Activated naive CD4-positive, alpha-beta T cell treated with anti-CD3 and anti-CD28 coated beads, Interleukin-2, amount 10 ng/mL, durations not matched to agents 7 days and 5 days (primary cell): ENCODE measurements at regions not wholly inside any gene's neighbourhood (a gene's known extent, or its start where the extent isn't known, plus 50 kb on each side); places are given as distances from the start of the nearest gene placed in this dataset.

ENCODE experiments used
- CTCF ChIA-PET: fragments of 350-600 bp; sonication (Branson Sonifier 250); formaldehyde crosslinking; loops from one replicate; lab custom pipeline; 2021; ENCODE audit warnings: antibody characterized with exemption; lab: Charles Lee
- DNase-seq: peaks from one replicate; pipeline ENCODE4 v3.0.0-alpha.2; 2020
- H3K27ac Mint-ChIP-seq: one replicate; pipeline ENCODE4 v1.8.0; 2021; ENCODE audit warnings: mild to moderate bottlenecking, moderate library complexity, mixed read lengths
- H3K27me3 Mint-ChIP-seq: one replicate; pipeline ENCODE4 v1.8.0; 2021; ENCODE audit warnings: mild to moderate bottlenecking, mixed read lengths
- H3K36me3 Mint-ChIP-seq: one replicate; pipeline ENCODE4 v1.8.0; 2021; ENCODE audit warnings: mixed read lengths
- H3K4me1 Mint-ChIP-seq: one replicate; pipeline ENCODE4 v1.8.0; 2021; ENCODE audit warnings: mixed read lengths
- H3K4me3 Mint-ChIP-seq: one replicate; pipeline ENCODE4 v1.8.0; 2021; ENCODE audit warnings: mild to moderate bottlenecking, moderate library complexity, mixed read lengths
- H3K9me3 Mint-ChIP-seq: one replicate; pipeline ENCODE4 v1.8.0; 2021; ENCODE audit warnings: mixed read lengths

DNA sequence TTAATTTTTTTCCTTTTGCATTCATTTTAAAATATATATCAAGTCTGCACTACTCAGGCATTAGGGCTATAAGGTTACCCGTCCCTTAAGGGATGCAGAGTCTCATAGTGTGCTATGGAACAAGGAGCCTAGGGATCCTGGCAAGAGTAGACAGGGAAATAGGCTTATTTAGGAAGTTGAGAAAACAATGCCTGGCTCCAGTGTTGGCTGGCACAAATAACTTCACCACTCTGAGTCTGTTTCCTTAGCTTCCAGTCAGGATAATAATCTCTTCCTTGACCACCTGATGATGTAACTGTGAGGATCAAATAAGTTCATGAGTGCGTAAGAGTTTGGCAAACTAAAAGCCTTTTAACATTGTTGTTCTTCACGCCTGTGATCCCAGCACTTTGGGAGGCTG is 540.8 kb upstream of the IL12A start:
- no peak overlapping the region for H3K4me3 Mint-ChIP-seq

DNA sequence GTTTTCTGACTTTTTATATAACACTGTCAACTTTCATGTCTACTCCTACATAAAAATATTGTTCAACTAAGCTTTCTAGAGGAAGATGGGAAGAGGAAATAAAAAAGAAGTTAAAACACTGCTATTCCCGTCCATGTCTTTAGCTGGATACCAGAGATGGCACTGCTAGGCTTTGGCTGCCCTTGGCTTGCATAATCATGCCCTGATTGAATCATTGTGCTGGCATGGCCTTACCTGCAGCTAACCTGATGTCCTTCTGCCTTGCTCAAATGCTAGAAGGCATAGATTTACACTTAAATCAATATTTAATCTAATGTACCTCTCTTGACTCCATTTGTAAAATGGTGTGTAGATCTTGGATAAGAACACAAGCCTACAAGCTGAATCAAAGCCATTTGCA is 539.7 kb upstream of the IL12A start:
- Mint-ChIP-seq H3K4me3 (no peak overlapping the region), H3K27me3 (no peaks in the 10 kb centered on the region), H3K4me1 (no peaks in the 10 kb centered on the region), H3K27ac (no peak overlapping the region), H3K36me3 (no peaks in the 10 kb centered on the region), H3K9me3 (peaks cover 3% of the 10 kb centered on the region)
- no peak for DNase-seq
- CTCF ChIA-PET, result no interaction called here

More for the DNA sequence above, 540.8 kb upstream of the IL12A start:
- Mint-ChIP-seq H3K27ac (no peak overlapping the region), H3K27me3 (no peaks in the 10 kb centered on the region), H3K4me1 (no peaks in the 10 kb centered on the region), H3K36me3 (no peaks in the 10 kb centered on the region), H3K9me3 (peaks cover 3% of the 10 kb centered on the region)
- CTCF ChIA-PET, result interaction anchor here (0.6 kb wide), 1 partner anchor 481 kb away, joined by 3 read pairs; no protein-coding TSS in a partner anchor
- DNase-seq, result no peak

DNA sequence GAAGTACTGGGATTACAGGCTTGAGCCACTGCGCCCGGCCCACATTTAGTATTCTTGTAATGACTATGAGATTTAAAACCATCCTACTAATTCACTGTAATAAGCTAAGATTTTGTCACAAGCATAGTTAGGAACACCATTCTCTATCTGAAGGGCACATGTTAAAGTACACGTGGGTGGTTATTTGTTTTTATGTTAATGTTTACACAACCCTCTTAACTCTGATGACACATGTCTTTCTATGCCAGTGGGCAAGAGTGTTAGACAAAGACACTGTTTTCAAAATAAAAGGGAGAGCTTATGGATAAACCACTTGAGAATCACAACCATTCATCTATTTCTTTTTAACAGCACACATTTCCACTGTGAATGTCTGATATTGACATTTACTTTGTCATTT is 537.6 kb upstream of the IL12A start:
- Mint-ChIP-seq H3K4me1 (no peaks in the 10 kb centered on the region), H3K4me3 (no peak overlapping the region), H3K27me3 (no peaks in the 10 kb centered on the region), H3K27ac (no peak overlapping the region), H3K36me3 (no peaks in the 10 kb centered on the region), H3K9me3 (no peaks in the 10 kb centered on the region)
- no peak for DNase-seq
- CTCF ChIA-PET, result no interaction called here

DNA sequence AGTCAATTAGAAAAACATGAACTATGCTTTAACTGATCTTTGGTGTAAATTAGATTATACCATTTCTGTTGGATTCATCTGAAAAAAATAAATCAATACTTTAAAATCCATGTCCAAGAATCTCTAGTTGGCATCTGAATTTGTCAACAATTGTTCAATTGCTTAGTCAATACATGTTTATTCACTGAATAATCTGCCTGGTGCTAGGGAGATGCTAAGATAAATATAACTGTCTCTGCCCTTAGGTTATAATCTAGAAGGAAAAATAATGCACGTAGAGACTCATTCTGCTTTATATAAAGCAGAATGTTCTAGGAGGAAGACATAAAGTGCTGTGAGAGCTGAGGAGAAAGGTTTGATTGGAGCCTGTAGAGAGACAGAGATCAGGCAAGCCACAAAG is 537.2 kb upstream of the IL12A start:
- no peak for DNase-seq
- Mint-ChIP-seq H3K4me3 (no peak overlapping the region), H3K27ac (no peak overlapping the region), H3K4me1 (no peaks in the 10 kb centered on the region), H3K27me3 (no peaks in the 10 kb centered on the region), H3K9me3 (no peaks in the 10 kb centered on the region), H3K36me3 (no peaks in the 10 kb centered on the region)
- CTCF ChIA-PET, result no interaction called here

DNA sequence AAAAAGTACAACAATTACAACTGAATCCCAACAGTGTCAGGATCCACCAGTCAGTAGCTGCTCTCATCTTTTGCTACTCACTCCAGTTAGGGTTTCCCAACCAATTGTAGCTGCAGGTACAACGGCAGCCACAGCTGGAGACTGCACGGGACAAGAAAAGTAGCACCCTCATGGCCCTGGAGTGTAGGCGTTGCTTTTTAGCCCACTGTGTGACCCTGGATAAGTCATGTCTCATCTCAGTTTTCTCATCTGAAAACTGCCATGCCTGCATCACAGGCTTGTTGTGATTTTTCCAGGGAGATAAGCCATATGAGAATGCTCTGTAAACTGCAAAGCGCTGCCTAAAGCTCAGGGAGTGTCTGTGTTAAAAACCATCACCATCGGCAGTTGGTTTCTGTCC is 535.6 kb upstream of the IL12A start:
- H3K36me3 Mint-ChIP-seq, result no peaks in the 10 kb centered on the region
- H3K27me3 Mint-ChIP-seq, result no peaks in the 10 kb centered on the region
- no peak for DNase-seq
- H3K9me3 Mint-ChIP-seq, result no peaks in the 10 kb centered on the region
- H3K4me3 Mint-ChIP-seq, result no peak overlapping the region
- H3K4me1 Mint-ChIP-seq, result no peaks in the 10 kb centered on the region
- H3K27ac Mint-ChIP-seq, result no peak overlapping the region
- CTCF ChIA-PET, result no interaction called here

DNA sequence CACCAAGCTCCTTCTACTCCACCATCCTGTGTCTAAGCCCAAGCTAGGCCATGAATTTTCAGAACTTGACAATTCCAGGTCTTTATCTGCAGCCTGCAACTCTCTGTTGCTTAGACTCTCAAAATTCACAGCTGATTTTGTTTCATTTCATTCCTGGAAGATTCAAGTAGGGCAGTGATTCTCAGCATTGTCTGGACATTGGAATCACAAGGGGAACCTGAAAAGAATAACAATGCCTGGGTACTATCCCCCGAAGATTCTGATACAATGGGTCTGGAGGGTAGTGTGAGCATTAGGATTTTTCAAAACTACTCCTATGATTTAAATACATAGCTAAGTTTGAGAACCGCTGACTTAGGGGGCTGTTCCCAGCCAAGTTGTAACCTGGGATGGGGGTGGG is 534.7 kb upstream of the IL12A start:
- Mint-ChIP-seq H3K36me3 (no peaks in the 10 kb centered on the region), H3K27ac (no peak overlapping the region), H3K9me3 (no peaks in the 10 kb centered on the region), H3K4me1 (no peaks in the 10 kb centered on the region), H3K4me3 (no peak overlapping the region), H3K27me3 (no peaks in the 10 kb centered on the region)
- DNase-seq, result no peak
- CTCF ChIA-PET, result no interaction called here

DNA sequence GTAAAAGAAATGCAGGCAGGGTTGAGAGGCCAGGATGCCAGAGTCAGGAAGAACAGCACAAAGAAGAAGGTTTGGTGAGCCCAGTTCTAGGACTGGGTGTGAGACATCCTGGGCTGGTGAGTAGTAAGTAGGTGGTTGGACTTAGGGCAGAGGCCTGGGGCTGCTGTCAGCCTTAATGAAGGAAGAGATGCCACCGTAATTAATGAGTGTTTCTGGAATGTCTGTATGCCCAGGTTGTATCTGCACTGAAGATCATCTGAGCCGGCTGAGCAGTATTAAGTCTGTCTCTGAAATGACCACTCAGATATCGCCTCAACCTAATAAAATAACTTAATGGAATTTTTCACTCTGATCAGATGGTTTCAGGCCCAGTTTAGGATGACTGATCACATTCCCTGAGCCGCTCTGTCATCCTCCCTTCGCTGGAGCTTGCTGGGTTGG is 532.9 kb upstream of the IL12A start:
- H3K9me3 Mint-ChIP-seq, result no peaks in the 10 kb centered on the region
- no peaks in the 10 kb centered on the region for H3K27me3 Mint-ChIP-seq
- CTCF ChIA-PET, result no interaction called here
- H3K4me1 Mint-ChIP-seq, result no peaks in the 10 kb centered on the region
- no peak overlapping the region for H3K27ac Mint-ChIP-seq
- no peaks in the 10 kb centered on the region for H3K36me3 Mint-ChIP-seq
- H3K4me3 Mint-ChIP-seq, result no peak overlapping the region
- no peak for DNase-seq

DNA sequence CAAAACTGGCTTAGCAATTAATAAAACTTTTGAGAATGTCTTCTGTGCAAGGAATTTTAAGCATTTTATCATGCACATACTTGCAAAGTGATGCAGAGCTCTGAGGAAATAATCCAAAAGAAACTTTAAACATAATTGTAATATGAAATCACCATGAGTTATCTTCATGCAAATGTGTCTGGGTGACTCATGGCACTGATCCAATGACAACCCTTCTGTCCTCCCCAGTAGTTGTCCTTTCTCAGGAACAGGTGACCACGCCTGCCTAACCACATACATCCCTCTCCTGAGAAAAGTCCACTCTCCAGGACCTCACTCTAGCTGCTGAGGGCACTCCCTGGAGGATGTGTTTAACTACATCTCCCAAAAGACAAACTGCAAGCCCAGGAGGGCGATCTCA is 530.6 kb upstream of the IL12A start:
- no peaks in the 10 kb centered on the region for H3K27me3 Mint-ChIP-seq
- CTCF ChIA-PET, result no interaction called here
- H3K36me3 Mint-ChIP-seq, result no peaks in the 10 kb centered on the region
- H3K9me3 Mint-ChIP-seq, result no peaks in the 10 kb centered on the region
- H3K4me3 Mint-ChIP-seq, result no peak overlapping the region
- no peak for DNase-seq
- H3K27ac Mint-ChIP-seq, result no peak overlapping the region
- H3K4me1 Mint-ChIP-seq, result no peaks in the 10 kb centered on the region

DNA sequence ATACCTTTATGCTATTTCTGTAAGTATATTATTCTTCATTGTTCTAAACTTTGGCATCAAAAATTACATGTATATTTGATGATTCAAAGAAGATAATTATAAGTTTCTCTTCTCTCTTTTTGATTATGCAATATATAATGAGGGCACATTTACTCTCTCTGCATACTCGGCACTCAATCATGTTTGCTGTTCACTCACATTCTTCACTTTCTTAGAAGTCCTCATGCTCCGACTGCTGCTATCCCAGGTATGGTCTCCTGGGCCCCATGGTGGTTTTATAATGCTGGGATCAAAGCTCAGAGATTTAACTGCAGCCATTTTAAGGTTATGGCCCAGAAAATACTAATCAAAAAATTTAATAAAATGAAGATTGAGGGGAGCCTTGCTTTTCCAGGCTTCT is 529.7 kb upstream of the IL12A start:
- H3K4me3 Mint-ChIP-seq, result no peak overlapping the region

DNA sequence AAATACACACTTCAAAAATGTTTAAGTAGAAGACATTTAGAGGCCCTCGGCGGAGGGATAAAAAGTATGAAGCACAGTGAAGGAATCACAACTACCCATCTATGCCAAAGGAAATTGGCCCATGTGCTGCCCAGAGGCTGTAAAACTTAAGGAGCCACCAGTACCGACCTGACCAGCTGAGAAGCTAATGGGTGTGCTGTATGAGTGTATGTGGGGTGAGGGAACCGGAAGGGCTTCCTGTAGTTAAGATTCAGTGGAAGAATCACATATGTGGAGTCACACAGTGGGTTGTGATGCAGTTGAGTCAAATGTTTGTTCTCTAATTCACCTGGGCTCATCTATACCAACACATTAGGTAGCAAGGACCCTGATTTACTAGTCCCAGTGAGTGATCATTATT is 516.0 kb upstream of the IL12A start:
- H3K27me3 Mint-ChIP-seq, result no peaks in the 10 kb centered on the region
- CTCF ChIA-PET, result no interaction called here
- no peak for DNase-seq
- H3K4me1 Mint-ChIP-seq, result no peaks in the 10 kb centered on the region
- H3K4me3 Mint-ChIP-seq, result no peak overlapping the region
- H3K9me3 Mint-ChIP-seq, result no peaks in the 10 kb centered on the region
- no peak overlapping the region for H3K27ac Mint-ChIP-seq
- no peaks in the 10 kb centered on the region for H3K36me3 Mint-ChIP-seq

More for the DNA sequence above, 529.7 kb upstream of the IL12A start:
- no peaks in the 10 kb centered on the region for H3K36me3 Mint-ChIP-seq
- CTCF ChIA-PET, result no interaction called here
- H3K4me1 Mint-ChIP-seq, result no peaks in the 10 kb centered on the region
- H3K27me3 Mint-ChIP-seq, result no peaks in the 10 kb centered on the region
- H3K9me3 Mint-ChIP-seq, result no peaks in the 10 kb centered on the region
- H3K27ac Mint-ChIP-seq, result no peak overlapping the region
- no peak for DNase-seq

DNA sequence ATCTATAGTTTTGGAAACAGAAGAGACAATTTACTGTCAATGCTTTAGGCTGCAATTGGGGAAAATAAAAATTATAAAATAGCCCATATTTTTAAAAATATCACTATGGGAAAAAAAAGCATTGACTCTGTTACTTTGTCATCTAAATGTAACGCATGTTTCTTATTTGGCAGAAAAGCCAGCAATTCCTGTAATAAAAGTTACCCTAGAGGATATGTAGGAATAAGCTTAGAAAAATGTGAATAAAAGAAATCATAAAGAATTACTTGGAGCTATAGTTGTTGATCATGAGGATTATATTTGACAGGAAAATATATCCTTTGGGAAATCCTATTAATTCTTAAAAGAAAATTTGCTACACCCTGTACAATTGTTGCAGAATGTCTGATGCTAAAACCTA is 515.4 kb upstream of the IL12A start:
- DNase-seq, result no peak
- Mint-ChIP-seq H3K27ac (no peak overlapping the region), H3K36me3 (no peaks in the 10 kb centered on the region), H3K27me3 (no peaks in the 10 kb centered on the region), H3K9me3 (no peaks in the 10 kb centered on the region), H3K4me3 (no peak overlapping the region), H3K4me1 (no peaks in the 10 kb centered on the region)
- CTCF ChIA-PET, result no interaction called here

DNA sequence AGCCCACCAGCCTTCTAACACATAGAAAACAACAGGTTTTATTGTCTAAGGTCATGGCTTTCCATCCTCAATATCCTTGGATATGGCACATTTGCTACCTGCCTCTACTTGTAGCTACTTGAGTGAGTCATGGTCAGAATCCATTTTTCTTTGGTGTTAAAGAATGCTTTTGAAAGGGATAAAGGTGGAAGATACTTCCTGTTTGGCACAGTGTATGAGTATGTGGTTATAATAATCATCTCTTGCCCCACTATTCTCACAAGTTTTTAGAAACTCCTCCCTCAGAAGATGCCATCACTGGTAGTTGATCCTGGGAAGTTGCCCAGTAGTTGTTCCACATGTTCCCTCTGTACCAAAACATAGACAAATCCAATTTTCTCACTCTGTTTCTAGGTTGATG is 508.6 kb upstream of the IL12A start:
- no peaks in the 10 kb centered on the region for H3K4me1 Mint-ChIP-seq
- no peaks in the 10 kb centered on the region for H3K36me3 Mint-ChIP-seq
- no peaks in the 10 kb centered on the region for H3K27me3 Mint-ChIP-seq
- CTCF ChIA-PET, result no interaction called here
- no peak for DNase-seq
- no peak overlapping the region for H3K27ac Mint-ChIP-seq
- no peaks in the 10 kb centered on the region for H3K9me3 Mint-ChIP-seq
- H3K4me3 Mint-ChIP-seq, result no peak overlapping the region

DNA sequence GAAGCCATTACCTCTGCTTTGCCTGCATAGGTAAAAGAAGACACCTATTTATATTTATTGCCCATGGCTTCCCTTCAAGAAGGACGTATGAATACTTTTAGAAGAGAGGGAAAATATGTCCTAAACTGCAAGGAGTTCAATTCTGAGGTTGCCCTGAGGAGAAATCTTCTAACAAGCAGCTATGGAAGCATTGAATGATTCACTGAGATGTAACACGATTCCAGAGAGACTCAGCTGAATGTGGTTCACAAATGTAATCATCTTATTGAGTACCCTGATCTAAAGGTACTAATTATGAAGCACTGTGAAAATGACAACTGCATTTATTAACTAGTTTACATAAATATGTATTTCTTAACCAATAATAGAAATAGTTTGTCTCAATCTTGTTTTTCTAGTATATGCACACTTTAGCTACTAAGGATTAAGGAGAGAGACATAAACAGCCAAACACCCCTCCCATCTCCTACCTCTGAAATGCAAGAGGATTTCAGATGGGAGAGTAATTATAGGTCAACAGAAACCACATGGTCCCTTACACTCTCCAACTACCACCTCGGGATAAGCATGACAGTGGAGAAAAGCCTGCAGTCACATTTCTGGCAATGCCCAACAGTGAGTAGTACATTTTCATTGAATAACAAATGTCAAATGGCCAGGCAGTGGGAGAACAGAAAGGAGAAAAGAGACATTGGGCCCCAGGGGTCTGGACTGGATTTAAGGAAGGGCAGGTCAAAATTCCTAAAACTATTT is 506.2 kb upstream of the IL12A start:
- DNase-seq, result no peak
- H3K4me1 Mint-ChIP-seq, result no peaks in the 10 kb centered on the region
- CTCF ChIA-PET, result no interaction called here
- H3K9me3 Mint-ChIP-seq, result no peaks in the 10 kb centered on the region
- H3K27me3 Mint-ChIP-seq, result no peaks in the 10 kb centered on the region
- H3K27ac Mint-ChIP-seq, result no peak overlapping the region
- H3K4me3 Mint-ChIP-seq, result no peak overlapping the region
- no peaks in the 10 kb centered on the region for H3K36me3 Mint-ChIP-seq

DNA sequence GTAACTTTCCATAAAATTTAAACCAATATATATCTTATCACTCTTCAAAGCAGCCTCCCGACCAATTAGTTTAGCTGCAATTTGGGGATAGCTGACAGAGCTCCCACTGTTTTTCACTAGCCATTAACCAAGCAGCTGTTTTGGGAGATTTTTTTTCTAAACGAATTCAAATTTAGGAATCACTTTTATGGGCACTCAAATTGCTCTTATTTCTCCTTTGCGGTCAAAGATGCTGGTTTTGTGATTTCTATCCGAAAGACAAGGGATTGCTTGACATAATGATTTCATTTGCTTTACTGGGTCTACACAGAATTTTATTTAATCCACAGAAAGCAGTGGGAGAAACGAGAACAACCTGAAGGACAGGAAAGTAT is 505.7 kb upstream of the IL12A start:
- CTCF ChIA-PET, result no interaction called here
- no peaks in the 10 kb centered on the region for H3K9me3 Mint-ChIP-seq
- H3K27me3 Mint-ChIP-seq, result no peaks in the 10 kb centered on the region

DNA sequence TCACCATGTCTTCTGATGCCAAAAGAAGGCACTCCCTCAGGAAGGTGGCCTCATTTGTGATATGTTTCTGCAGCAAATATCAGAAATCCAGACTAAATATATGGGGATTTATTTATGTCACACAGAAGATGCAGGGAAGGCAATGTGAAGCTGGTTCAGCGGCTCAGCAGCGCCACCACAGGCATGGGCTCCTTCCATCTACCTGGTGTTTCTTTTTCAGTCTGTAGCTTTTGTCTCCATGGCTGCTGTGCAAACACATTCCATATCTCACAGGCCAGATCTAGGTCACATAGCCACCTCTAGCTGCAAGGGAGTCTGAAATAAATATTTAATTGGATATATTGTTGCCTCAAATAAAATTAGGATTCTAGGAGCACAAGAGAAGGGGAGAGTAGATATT is 502.1 kb upstream of the IL12A start:
- CTCF ChIA-PET, result no interaction called here
- Mint-ChIP-seq H3K4me3 (no peak overlapping the region), H3K27me3 (no peaks in the 10 kb centered on the region), H3K4me1 (no peaks in the 10 kb centered on the region), H3K27ac (no peak overlapping the region), H3K9me3 (peaks cover 4% of the 10 kb centered on the region), H3K36me3 (no peaks in the 10 kb centered on the region)
- no peak for DNase-seq

More for the DNA sequence above, 505.7 kb upstream of the IL12A start:
- Mint-ChIP-seq H3K27ac (no peak overlapping the region), H3K4me1 (no peaks in the 10 kb centered on the region), H3K36me3 (no peaks in the 10 kb centered on the region), H3K4me3 (no peak overlapping the region)
- no peak for DNase-seq
